ENCODE measurements at regions not wholly inside any gene's neighbourhood (a gene's known extent, or its start where the extent isn't known, plus 50 kb on each side); places are given as distances from the start of the nearest gene placed in this dataset.

GRCh38 chr7:9407816-9408215, 974.4 kb downstream of the NXPH1 start (continued):
- TF ChIP-seq ZBTB33 (IDR thresholded peaks at IDR 0.05; ENCODE audit: extremely low read depth, insufficient replicate concordance, low read length), result no peak

GRCh38 chr7:9453521-9453920, 1020.1 kb downstream of the NXPH1 start:
- no peaks in the 10 kb centered on the region for H3K4me1 ChIP-seq (ENCODE audit: control insufficient read depth in 1 of 2, insufficient read depth in 2 of 2, low read length in 2 of 2)
- H3K9me3 ChIP-seq (ENCODE audit: control insufficient read depth in 1 of 2, insufficient read depth in 1 of 2, low read depth in 1 of 2, low read length in 2 of 2), result peaks cover 0 to 9% of the 10 kb centered on the region in 2 experiments; a peak in 1 of 4 replicates
- H3K27ac ChIP-seq (ENCODE audit: low read depth, low read length), result no peak overlapping the region
- DNase-seq (ENCODE audit: low read depth, low spot score) (no peak), ATAC-seq (no peak)
- H3K4me3 ChIP-seq (replicated peaks in 1 of 2; ENCODE audit: low read depth in 1 of 2, low read length in 2 of 2), result no peak overlapping the region
- BruUV-seq (replicated peaks), result no TSS peak
- no peaks in the 10 kb centered on the region for H3K9me2 ChIP-seq (ENCODE audit: insufficient read depth)
- H4K20me1 ChIP-seq (ENCODE audit: insufficient read depth), result no peaks in the 10 kb centered on the region
- H2AFZ ChIP-seq (ENCODE audit: low read depth, low read length, poor library complexity, severe bottlenecking), result no peak overlapping the region
- intact Hi-C loops (cut with micrococcal nuclease), result no loop called here
- H3K36me3 ChIP-seq (ENCODE audit: control insufficient read depth in 1 of 2, insufficient read depth in 2 of 2, low read length in 2 of 2), result no peaks in the 10 kb centered on the region
- no peak for TF ChIP-seq EZH2phosphoT487 (IDR thresholded peaks at IDR 0.05; ENCODE audit: borderline replicate concordance)
- TF ChIP-seq CEBPB (IDR thresholded peaks at IDR 0.05; ENCODE audit: low read depth), result no peak
- TF ChIP-seq SRF (IDR thresholded peaks at IDR 0.05; ENCODE audit: low read depth), result no peak
- TF ChIP-seq JUND (IDR thresholded peaks at IDR 0.05), result no peak
- no peak for TF ChIP-seq SIN3A (IDR thresholded peaks at IDR 0.05; ENCODE audit: low read depth)
- no peak for TF ChIP-seq FOSL1 (IDR thresholded peaks at IDR 0.05; ENCODE audit: low read depth)
- TF ChIP-seq ELF1 (IDR thresholded peaks at IDR 0.05; ENCODE audit: borderline replicate concordance, low read depth), result no peak
- no peak for TF ChIP-seq ZBTB33 (IDR thresholded peaks at IDR 0.05; ENCODE audit: extremely low read depth, insufficient replicate concordance, low read length)
- TF ChIP-seq SP1 (IDR thresholded peaks at IDR 0.05; ENCODE audit: low read depth), result no peak
- TF ChIP-seq RAD21 (IDR thresholded peaks at IDR 0.05; ENCODE audit: low read depth), result no peak
- no peak overlapping the region for H3K9ac ChIP-seq (ENCODE audit: low read length)
- ChIA-PET RAD21 (ENCODE audit: low non-redundant PET in 1 of 2, low total read pairs in 2 of 2, uncharacterized antibody in 2 of 2, unreplicated experiment in 2 of 2) (no interaction called here), CTCF (no interaction called here), POLR2A (no interaction called here)
- H3K4me2 ChIP-seq (ENCODE audit: low read length), result no peak overlapping the region
- no peaks in the 10 kb centered on the region for H3K79me2 ChIP-seq (ENCODE audit: insufficient read depth, low read length)
- H3K27me3 ChIP-seq (ENCODE audit: insufficient read depth, low read length), result no peaks in the 10 kb centered on the region
